ENCODE measurements at regions not wholly inside any gene's neighbourhood (a gene's known extent, or its start where the extent isn't known, plus 50 kb on each side); places are given as distances from the start of the nearest gene placed in this dataset.

- Histone ChIP-seq H2BK5ac (ENCODE audit: insufficient read length, low read length) (no peak overlapping the region), H3K27ac (ENCODE audit: insufficient read length, low read depth, low read length) (no peak overlapping the region), H2BK20ac (ENCODE audit: low read depth, low read length, poor library complexity, severe bottlenecking) (no peak overlapping the region), H2BK120ac (ENCODE audit: low read depth, low read length, poor library complexity, severe bottlenecking) (no peak overlapping the region), H3K27me3 (ENCODE audit: insufficient read depth, low read length) (no peaks in the 10 kb centered on the region; the same call in 1 of the 2 replicates), H4K20me1 (ENCODE audit: control insufficient read depth, insufficient read depth, insufficient read length) (no peaks in the 10 kb centered on the region), H3K56ac (ENCODE audit: insufficient read length, low read depth, low read length) (no peak overlapping the region), H2BK12ac (ENCODE audit: insufficient read length, low read depth, low read length) (no peak overlapping the region), H3K4ac (ENCODE audit: low read depth, low read length) (no peak overlapping the region), H3K23ac (ENCODE audit: insufficient read length, low read depth, low read length) (no peak overlapping the region), H3K9ac (ENCODE audit: extremely low read depth, insufficient read length, low read length) (no peak overlapping the region), H3K14ac (ENCODE audit: insufficient read depth, low read length) (no peak overlapping the region), H3K23me2 (ENCODE audit: insufficient read length, low read depth, low read length, poor library complexity, severe bottlenecking) (no peaks in the 10 kb centered on the region), H4K91ac (ENCODE audit: insufficient read length, low read depth, low read length) (no peak overlapping the region), H4K5ac (ENCODE audit: insufficient read length, low read depth, low read length) (no peak overlapping the region), H3K79me1 (ENCODE audit: insufficient read depth, low read depth, low read length, poor library complexity, severe bottlenecking) (no peaks in the 10 kb centered on the region), H3K4me1 (ENCODE audit: insufficient read depth, low read length) (no peaks in the 10 kb centered on the region), H3K4me2 (ENCODE audit: insufficient read depth, insufficient read length, low read length) (no peak overlapping the region), H3K18ac (ENCODE audit: insufficient read length, low read depth, low read length) (no peak overlapping the region), H3K9me3 (ENCODE audit: control insufficient read depth, low read depth, low read length) (no peaks in the 10 kb centered on the region), H4K8ac (replicated peaks; ENCODE audit: insufficient read length, low read depth, low read length) (no peak overlapping the region), H2BK15ac (ENCODE audit: low read depth, low read length) (no peak overlapping the region), H2AFZ (ENCODE audit: low read length) (no peak overlapping the region), H2AK5ac (ENCODE audit: insufficient read length, low read length) (no peak overlapping the region), H3T11ph (ENCODE audit: low read length) (no peak overlapping the region), H3K79me2 (ENCODE audit: insufficient read depth, low read length) (no peaks in the 10 kb centered on the region)
- Mint-ChIP-seq H3K36me3 (ENCODE audit: insufficient read depth in 1 of 3, low read depth in 3 of 3) (no peaks in the 10 kb centered on the region), H3K4me1 (peaks cover 0 to 4% of the 10 kb centered on the region in 2 experiments; a peak in 2 of 4 replicates), H3K27me3 (ENCODE audit: low read depth) (peaks cover 19% of the 10 kb centered on the region), H3K27ac (no peak overlapping the region), H3K4me3 (no peak overlapping the region), H3K9me3 (no peaks in the 10 kb centered on the region)
- DNase-seq, result no peak
- WGBS (ENCODE audit: extremely low coverage, insufficient read length, low lambda C conversion rate), result no CpG with 5 or more reads among the region's 5 CpGs
- TF ChIP-seq CTCF (conservative IDR thresholded peaks at IDR 0.05), result no peak
These were observed 496.5 kb upstream of the B3GAT1 start for GRCh38 chr11:134908583-134908982.
